Upper lobe of left lung (tissue), 4 donors: ENCODE measurements at regions not wholly inside any gene's neighbourhood (a gene's known extent, or its start where the extent isn't known, plus 50 kb on each side); places are given as distances from the start of the nearest gene placed in this dataset.

Experiments
- CTCF ChIP-seq, 6 experiments: fragments of 450-650 bp in 4 of 6; fragments of 200-600 bp in 2 of 6; sonication (generic) in 2 of 6; IDR thresholded peaks; one replicate each; pipeline ENCODE4 v1.5.1; 2016 to 2019; ENCODE audit warnings: antibody characterized with exemption in 6 of 6
- EP300 ChIP-seq, 4 donors: sonication (generic); formaldehyde crosslinking; IDR thresholded peaks; one replicate each; pipeline ENCODE4 v1.5.1; 2017; ENCODE audit warnings: antibody characterized with exemption in 4 of 4, control low read depth in 2 of 4
- POLR2A ChIP-seq, 4 donors: fragments of 450-650 bp; IDR thresholded peaks; one replicate each; pipeline ENCODE4 v1.5.1; 2016 to 2017; ENCODE audit warnings: antibody characterized with exemption in 4 of 4, mild to moderate bottlenecking in 2 of 4
- POLR2AphosphoS5 ChIP-seq, 2 donors: sonication (generic); formaldehyde crosslinking; IDR thresholded peaks; one replicate each; pipeline ENCODE4 v1.5.1; 2017; ENCODE audit warnings: antibody characterized with exemption in 2 of 2

GRCh38 chr13:99123101-99124045 lies 77.3 kb upstream of the UBAC2 start:
- no peak for TF ChIP-seq CTCF (IDR thresholded peaks at IDR 0.05)
- no peak for TF ChIP-seq POLR2A (IDR thresholded peaks at IDR 0.05)
- TF ChIP-seq POLR2AphosphoS5 (IDR thresholded peaks at IDR 0.05) = no peak
- TF ChIP-seq EP300 (IDR thresholded peaks at IDR 0.05) = no peak
